CD4-positive, alpha-beta T cell treated with Interleukin-4 for 1 hour (primary cell): ENCODE measurements at regions not wholly inside any gene's neighbourhood (a gene's known extent, or its start where the extent isn't known, plus 50 kb on each side); places are given as distances from the start of the nearest gene placed in this dataset.
"Not testable (repeated sequence)": the region's sequence is repeated elsewhere in the genome, so short reads cannot be mapped to it uniquely, and the experiment has no call there.

Experiments used
- DNase-seq, 2 donors: peaks; one replicate each; pipeline ENCODE4 v3.0.0-alpha.2; 2020 to 2022

DNA sequence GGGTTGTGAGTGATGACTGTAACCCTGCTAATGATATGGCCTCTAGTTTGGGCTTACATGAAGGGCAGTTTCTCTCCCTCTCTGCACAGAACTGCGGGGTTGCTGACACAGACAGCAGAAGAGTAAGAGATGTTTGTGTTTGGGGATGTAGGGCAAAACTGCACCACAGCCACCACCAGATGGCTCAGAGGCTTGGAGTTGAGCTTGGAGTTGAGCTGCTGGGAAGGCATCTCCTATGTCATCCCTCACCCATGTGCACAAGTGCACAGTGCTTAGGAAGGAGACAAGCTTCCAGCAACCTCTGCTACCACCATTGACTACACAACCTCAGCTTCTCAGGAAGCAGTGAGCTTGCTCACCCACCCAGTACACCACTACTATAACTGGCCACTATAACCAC, 303.9 kb upstream of the DEFB112 start:
- DNase-seq = no peak

DNA sequence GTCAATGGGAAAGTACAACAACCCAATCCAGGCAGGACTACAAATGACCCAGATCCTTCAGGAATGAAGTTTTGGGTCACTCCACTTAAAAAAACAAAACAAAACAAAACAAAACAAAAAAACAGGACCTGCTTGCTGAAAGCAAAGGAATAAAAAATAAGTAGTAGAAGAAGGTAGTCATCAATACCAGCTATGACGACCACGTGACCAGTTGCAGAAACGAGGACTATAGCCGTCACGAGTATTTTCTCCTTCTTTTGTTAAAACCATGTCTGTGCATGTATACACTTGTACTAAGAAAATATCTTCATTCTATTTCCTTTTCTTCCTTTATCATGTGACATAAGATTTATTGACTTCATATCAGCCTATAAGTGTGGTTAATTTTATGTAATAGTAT, 308.4 kb upstream of the DEFB112 start:
- no peak for DNase-seq

DNA sequence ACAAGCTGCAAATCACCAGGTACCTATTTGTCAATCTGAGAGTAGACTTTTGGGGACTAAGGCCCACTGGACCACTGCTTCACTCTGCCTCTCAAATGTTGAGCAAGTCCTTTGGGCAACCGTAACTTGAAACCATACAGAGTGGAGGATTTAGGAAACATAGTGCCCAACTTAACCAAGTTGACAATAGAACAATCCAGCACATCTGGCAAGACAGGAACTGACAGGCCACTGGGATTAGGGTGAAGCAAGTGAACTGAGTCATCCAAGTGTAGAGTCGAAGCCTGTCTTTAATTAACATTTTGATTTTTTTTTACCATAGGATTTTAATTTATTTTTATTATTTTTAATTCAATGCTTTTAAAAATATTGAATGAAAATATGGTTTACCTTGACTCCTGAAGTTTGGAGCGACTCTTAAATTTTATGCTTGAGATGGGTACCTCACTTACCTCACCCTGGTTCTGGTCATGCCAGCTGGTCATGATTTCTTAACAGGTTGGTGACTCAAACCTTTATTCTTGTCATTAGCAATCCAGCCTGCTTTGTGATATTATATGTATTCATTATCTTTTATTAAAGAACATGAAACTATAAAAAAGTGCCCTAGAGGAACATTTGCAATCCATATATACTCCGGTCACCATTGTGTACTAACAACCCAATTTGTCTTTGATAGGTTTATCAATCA, 312.1 kb upstream of the DEFB112 start:
- no peak for DNase-seq

GRCh38 chr6:50362706-50363105, 313.0 kb upstream of the DEFB112 start:
- no peak for DNase-seq

- no peak for DNase-seq
Observed at GRCh38 chr6:50369996-50370395, 320.3 kb upstream of the DEFB112 start.

DNA sequence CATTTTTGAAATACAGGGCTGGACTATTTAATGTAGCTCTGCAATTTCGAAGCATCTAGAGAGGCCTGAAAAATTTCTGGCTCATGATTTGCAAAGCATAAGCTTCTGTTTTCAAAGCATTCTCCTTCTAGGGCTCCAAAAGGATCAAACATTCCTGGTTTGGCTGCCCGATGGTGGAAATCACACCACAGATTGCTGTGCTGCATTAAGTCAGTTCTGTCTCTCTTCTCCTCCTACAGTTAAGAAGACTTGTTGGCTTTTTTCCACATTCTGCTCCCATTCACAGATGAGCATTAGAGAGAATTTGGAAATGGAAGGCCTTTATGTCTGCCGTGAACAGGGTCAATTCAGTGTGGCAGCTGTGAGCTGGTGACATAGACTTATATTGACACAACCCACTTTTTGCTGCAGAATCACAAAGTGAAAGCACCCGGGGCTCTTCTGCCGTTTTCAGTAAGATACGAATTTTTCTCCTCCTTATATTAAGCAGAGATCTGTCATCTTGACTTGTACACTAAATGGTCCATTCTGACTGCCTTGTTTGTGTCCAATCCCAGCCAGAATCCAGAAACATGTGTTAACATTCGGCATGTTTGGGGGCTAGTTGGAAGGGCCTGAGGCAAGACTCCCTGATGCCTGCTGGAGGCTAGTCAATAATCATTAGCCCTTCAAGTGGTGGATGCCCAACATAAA, 330.8 kb upstream of the DEFB112 start:
- no peak for DNase-seq

- no peak for DNase-seq
Observed at GRCh38 chr6:50381099-50381415, 331.3 kb upstream of the DEFB112 start.

DNA sequence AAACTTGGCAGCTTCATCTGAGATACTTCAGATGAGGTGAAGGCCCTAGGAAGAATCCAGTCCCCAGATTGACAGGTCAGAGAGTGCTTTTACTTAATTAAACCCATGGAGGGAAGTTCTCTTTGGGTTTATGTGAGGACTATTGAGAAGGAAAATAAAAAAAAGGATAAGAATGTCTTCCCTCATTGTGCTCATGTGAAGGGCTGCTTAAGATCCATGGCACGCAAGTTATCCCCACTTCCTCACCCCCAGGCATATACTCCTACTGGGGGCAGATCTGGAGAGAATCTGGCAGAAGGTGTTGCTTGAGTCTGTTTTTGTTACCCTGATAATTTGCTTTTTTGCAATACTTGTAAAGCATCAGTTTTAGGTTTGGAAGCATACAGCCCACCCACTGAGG, 322.9 kb upstream of the TFAP2D start:
- DNase-seq = no peak

GRCh38 chr6:50394139-50394538, 319.2 kb upstream of the TFAP2D start:
- DNase-seq = not testable (repeated sequence)

- DNase-seq = no peak
Observed at GRCh38 chr6:50404643-50405042, 308.7 kb upstream of the TFAP2D start.

- DNase-seq = no peak
Observed at GRCh38 chr6:50410579-50410978, 302.7 kb upstream of the TFAP2D start.

DNA sequence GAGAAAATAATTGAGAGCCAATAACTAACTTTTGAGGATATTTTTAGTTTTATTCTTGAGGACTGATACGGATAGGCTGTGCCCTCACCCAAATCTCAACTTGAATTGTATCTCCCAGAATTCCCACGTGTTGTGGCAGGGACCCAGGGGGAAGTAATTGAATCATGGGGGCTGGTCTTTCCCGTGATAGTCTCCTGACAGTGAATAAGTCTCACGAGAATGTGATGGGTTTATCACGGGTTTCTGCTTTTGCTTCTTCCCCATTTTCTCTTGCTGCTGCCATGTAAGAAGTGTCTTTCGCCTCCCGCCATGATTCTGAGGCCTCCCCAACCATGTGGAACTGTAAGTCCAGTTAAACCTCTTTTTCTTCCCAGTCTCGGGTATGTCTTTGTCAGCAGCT, 292.3 kb upstream of the TFAP2D start:
- DNase-seq = not testable (repeated sequence)

DNA sequence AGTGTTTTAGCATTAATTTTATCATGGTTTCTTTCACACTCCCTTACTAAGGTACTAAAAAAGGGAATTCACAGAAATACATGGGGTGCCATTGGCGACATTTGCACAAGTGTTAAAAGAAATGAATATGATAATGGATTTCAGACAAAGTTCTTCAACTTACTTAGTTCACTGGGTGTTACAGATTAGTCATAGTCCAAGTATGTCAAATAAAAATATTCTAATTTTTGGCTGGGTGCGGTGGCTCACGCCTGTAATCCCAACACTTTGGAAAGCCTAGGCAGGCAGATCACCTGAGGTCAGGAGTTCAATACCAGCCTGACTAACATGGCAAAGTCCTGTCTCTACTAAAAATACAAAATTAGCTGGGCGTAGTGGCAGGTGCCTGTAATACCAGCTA, 286.1 kb upstream of the TFAP2D start:
- no peak for DNase-seq

DNA sequence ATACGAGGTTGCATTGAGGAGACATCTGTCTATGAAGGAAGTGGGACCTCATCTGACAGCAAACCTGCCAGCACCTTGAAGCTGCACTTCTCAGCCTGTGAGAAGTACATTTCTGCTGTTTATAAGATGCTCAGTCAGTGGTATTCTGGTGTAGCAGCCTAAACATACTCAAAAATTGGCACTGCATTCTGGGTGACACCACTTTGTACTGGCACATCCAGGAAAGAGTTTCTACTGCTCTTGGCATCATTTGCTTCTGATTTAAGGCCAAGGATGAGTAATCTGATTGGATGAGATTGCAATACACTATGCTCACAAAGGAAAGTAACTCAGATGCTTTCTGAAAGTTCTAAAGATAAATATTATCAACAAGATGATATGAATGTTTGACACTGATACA, 275.4 kb upstream of the TFAP2D start:
- no peak for DNase-seq

- no peak for DNase-seq
Observed at GRCh38 chr6:50442531-50443040, 270.7 kb upstream of the TFAP2D start.

GRCh38 chr6:50443144-50443543, 270.2 kb upstream of the TFAP2D start:
- DNase-seq = no peak

- DNase-seq = no peak
Observed at GRCh38 chr6:50449128-50449527, 264.2 kb upstream of the TFAP2D start.

GRCh38 chr6:50451826-50452400, 261.4 kb upstream of the TFAP2D start:
- DNase-seq = no peak

DNA sequence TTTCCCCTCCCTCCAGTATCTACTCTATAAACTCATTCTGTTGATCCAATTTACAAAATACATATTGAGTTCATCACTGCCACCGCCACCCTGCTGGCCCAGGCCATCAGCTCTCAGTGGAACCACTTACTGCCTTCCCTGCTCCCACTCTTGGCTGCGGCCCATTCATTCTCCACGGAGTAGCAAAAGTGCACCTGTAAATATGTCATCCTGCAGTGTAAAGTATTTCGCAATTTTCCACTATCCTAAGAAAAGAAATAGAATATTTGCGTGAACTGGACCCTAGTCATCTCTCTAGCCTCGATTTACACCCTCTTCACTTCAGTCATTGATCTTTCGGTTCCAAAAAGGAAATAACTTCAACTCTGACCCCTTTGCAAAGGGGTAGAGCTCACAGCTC, 258.3 kb upstream of the TFAP2D start:
- no peak for DNase-seq

DNA sequence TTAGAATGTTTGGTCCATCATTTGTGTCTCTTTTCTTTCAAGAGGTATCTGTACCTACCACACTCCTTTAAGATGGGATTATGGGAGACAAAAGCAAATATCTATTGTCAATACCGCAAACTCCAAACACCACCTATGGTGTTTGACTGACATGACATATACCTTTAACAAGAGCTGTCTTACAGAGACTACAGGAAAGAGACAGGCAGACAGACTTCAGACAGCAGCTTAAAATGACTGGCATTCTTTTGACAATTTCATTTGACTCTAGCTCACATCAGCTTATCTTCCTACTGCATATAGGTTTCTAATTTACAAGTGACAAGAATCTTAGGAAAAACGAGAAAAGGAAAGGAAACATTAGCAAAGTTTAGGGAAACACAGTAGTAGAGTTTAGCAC, 256.0 kb upstream of the TFAP2D start:
- DNase-seq = no peak

DNA sequence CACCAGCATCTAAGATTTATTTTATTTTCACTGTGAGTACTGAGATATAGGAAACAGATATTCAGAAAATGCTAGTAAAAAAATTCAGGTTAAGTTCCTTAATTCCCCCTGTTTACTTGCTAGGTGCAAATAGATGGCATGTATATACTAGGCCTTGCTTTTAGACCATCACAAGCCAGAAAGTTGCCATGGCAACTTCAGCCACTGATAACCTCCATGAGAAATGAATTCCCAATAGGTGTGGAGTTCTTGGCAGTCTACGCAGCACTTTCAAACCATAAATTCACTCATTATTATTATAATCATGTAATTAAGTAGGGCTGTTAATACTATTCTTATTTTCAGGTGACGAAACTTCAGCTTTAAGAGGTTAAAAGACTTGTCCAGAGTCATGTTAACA, 251.6 kb upstream of the TFAP2D start:
- no peak for DNase-seq

- no peak for DNase-seq
Observed at GRCh38 chr6:50463931-50464330, 249.4 kb upstream of the TFAP2D start.

DNA sequence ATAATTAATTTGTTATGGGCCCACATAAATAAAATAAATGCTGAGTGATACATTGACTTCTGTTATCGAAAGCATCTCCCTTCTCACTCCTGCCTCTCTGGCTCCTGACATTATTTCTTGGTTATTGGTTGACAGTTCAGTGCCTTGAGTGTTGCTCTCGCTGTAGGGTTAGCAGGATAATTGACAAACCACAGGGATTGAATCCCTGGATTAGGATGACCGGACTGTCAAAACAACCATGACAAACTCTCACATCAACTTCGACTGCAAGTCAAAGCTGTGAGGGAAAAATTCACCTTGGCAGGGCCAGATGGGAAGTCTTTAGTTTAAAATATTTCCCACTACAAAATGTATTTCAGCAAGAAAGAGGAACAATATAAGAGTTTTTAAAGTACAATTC, 245.4 kb upstream of the TFAP2D start:
- no peak for DNase-seq

- DNase-seq = no peak
Observed at GRCh38 chr6:50471041-50471440, 242.3 kb upstream of the TFAP2D start.

DNA sequence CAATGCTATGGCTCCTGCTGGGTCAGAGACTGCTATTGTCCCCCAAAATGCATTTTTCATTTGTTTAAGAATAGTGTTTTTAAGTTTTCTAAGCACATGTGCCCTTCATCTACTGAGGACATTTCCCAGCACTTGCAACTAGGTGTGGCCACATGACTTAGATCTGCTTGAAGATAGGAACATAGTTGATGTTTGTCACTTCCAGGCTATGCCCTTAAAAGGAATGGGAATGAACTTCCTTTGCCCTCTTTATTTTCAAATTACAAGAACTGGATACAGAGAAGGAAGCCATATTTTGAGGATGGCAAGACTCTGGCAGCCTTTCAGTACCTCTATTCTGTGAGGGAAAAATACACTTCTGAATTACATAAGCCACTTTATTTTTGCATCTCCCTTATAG, 203.0 kb upstream of the TFAP2D start:
- DNase-seq = no peak
